HG03432 (cell line): ENCODE measurements at regions not wholly inside any gene's neighbourhood (a gene's known extent, or its start where the extent isn't known, plus 50 kb on each side); places are given as distances from the start of the nearest gene placed in this dataset.
"Not testable (repeated sequence)": the region's sequence is repeated elsewhere in the genome, so short reads cannot be mapped to it uniquely, and the experiment has no call there.

Experiments
- ATAC-seq: cut with Tn5 transposase; IDR thresholded peaks from one replicate; pipeline ENCODE4 v1.9.1; 2021; ENCODE audit warnings: mild to moderate bottlenecking, moderate library complexity; ENCODE audit not compliant: unreplicated experiment

- no peak for ATAC-seq
Measured at GRCh38 chr13:44756276-44756810, 180.2 kb upstream of the TSC22D1 start.

DNA sequence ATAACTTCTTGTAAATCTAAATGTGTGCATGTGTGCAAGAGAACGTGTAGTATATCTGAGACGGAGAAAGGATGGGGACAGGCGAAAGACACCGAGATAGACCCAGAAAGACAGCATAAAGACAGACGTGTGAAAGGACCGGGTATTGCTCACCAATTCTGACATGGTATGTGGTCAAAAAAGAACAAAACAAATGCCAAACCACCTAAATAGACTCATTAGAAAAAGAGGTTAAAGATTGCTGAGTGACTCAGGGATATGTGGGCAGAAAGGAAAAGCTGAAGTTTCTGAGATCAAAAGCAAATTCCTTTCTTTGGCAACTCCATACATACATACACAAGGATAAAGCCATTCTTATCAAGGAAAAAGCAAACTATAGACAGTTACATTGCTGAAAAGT, 179.7 kb upstream of the TSC22D1 start:
- no peak for ATAC-seq

- no peak for ATAC-seq
Measured at GRCh38 chr13:44752164-44752563, 176.0 kb upstream of the TSC22D1 start.

GRCh38 chr13:44750630-44751029, 174.5 kb upstream of the TSC22D1 start:
- no peak for ATAC-seq

GRCh38 chr13:44749906-44750305, 173.8 kb upstream of the TSC22D1 start:
- ATAC-seq, result no peak

DNA sequence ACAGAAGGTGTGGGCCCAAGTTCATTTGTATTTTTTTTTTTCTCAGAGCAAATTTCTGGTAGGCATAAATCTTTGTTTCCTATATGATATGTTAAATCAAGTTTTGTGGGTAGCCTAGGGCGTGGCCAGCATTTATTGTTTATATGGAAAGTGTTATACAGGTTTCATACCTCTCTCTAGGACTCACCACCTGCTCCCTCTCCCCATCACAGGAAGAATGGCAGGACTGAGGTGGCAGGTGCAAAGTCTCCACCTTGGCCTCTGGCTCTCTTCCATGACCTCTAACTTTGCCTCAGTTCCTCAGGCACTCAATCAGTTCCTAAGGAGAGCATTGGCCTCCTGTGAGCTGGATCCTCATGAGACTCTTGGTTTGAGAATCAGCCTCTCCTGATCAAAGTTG, 172.3 kb upstream of the TSC22D1 start:
- ATAC-seq, result no peak

GRCh38 chr13:44747179-44747578, 171.0 kb upstream of the TSC22D1 start:
- no peak for ATAC-seq

GRCh38 chr13:44746690-44747089, 170.6 kb upstream of the TSC22D1 start:
- ATAC-seq, result no peak

DNA sequence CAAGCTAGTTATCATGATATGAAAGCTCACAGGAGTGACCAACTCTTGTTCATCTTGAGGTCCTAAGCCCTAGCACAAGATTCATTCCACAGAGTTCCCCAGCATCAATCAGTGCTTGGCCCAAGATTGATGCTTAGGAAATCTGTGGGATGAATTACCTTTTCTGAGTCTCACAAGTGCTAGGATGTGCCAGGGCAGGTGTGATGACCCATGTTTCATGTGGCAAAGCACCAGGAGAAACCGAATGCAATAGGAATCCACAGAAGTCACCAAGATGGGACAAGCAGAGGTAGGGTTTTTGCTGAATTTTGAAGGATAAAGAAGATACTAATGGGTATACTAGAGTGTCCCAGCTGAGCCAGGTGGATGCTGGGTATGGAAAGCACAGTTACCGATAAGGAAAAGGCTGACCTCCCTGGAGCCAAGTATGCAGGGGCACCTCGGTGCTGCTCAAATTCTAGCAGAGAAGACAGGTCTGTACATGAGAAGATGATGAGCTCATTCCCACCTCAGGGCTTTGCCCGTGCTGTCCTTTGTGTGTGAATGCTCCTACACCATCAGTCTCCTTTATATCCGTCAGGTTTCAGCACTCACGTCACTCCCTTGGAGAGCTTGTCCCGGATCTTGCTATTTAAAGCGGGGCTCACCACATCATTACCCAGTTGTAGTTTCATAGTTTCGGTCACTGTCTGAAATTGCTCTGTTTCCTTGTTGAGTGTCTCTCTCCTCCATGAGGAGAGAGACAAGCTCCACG, 168.9 kb upstream of the TSC22D1 start:
- ATAC-seq, result no peak

DNA sequence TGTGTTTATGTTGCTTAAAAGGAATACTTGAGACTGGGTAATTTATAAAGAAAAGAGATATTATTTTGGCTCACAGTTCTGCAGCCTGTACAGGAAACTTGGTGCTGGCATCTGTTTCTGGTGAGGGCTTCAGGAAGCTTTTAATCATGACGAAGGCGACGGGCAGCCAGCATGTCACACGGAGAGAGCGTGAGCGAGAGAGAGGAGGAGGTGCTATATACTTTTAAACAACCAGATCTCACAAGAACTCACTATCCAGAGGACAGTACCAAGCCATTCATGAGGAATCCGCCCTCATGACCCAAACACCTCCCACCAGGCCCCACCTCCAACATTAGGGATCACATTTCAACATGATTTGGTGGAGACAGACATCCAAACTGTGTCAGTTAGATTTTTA, 163.4 kb upstream of the TSC22D1 start:
- ATAC-seq, result no peak

- ATAC-seq, result no peak
Measured at GRCh38 chr13:44739120-44739519, 163.0 kb upstream of the TSC22D1 start.

DNA sequence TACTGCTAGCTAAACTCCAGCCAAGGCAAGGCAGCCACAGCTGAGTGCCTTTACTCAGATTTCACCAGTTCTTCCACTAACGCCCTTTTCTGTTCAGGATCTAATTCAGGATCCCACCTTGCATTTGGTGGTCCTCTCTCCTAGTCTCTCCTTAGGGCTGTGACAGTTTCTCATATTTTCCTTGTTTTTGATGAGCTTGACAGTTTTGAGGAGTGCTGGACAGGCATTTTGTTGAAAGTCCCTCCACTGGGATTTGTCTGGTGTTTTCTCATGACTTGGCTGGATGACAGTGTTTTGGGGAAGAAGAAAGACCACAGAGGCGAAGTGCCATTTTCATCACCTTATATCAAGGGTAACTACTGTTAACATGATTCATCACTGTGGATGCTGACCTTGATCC, 162.3 kb upstream of the TSC22D1 start:
- no peak for ATAC-seq

DNA sequence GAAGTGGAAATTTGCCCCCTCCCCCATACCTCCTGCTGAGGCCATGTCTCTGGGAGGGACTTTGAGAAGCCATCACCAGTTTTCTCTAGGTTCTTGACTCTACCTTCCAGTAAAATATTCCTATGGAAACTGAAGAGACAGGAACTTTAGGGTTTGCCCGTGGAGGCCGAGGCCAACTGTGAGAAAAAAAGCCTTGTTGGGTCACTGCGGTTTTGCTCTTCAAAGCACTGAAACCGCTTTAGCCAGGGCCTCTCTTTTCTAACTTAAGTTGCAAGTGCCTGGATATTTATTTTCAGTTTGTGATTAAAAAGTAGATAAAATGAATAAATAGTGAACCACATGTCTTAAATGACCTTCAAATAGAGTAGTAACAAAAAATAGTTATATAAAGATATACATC, 159.7 kb upstream of the TSC22D1 start:
- ATAC-seq, result no peak

DNA sequence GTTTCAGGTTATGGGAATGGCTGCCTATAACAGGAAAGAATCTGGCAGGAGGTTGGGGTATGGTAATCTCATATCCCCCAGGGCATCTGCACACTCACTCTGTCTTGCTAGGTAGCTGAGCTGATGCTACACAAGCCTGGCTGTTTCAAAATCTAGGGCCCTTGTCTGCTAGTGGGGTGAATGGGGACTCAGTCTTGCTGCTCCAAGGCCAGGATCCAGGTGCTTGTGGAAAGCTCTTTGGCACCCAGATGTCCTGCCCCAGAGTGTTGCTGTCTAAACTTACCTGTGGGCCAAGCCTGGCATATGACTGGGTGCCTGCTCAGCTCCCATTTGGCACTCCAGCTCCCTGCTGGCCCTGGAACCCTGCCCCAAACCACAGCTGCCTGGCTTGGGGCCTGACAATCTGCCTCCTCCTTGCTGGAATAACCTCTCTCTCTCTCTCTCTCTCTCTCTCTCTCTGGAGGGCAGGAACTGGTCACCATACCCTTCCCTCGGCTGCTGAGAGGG, 158.1 kb upstream of the TSC22D1 start:
- no peak for ATAC-seq

- ATAC-seq, result no peak
Measured at GRCh38 chr13:44732503-44733098, 156.5 kb upstream of the TSC22D1 start.

DNA sequence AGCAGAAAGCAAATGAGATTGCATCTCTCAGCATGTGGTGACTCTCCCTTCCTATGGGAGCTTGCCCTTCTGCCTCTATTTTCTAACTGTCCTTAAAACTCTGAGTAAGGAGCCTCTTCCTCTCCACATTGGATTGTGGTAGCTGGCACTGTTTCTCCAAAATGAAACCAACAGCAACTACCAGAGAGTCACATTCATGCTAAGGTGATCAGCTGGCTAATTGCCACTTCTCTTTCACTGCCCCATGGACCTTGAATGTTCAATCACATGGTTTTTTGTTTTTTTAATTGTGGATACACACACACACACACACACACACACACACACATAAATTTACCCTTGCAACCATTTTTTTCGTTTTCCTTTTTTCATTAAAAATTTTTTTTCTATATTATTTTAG, 154.7 kb upstream of the TSC22D1 start:
- no peak for ATAC-seq

DNA sequence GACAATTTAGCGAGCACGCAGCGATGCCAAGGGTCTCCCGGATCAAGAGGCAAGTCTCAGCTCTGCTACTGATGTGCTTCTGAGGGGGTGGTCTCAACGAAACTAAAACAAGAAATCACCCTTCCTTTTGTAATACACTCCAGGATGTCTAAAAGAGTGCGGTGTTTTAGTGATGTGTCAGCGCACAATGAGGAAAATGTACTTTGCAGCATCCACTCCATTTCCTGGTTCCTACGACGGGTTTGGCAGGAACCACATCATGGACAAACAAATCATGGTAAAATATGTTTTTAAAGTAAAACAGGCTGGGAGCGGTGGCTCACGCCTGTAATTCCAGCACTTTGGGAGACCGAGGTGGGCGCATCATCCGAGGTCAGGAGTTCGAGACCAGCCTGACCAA, 154.0 kb upstream of the TSC22D1 start:
- ATAC-seq, result no peak

GRCh38 chr13:44727591-44727990, 151.5 kb upstream of the TSC22D1 start:
- ATAC-seq, result not testable (repeated sequence)

GRCh38 chr13:44726778-44727177, 150.6 kb upstream of the TSC22D1 start:
- no peak for ATAC-seq

GRCh38 chr13:44726214-44726613, 150.1 kb upstream of the TSC22D1 start:
- ATAC-seq, result no peak

DNA sequence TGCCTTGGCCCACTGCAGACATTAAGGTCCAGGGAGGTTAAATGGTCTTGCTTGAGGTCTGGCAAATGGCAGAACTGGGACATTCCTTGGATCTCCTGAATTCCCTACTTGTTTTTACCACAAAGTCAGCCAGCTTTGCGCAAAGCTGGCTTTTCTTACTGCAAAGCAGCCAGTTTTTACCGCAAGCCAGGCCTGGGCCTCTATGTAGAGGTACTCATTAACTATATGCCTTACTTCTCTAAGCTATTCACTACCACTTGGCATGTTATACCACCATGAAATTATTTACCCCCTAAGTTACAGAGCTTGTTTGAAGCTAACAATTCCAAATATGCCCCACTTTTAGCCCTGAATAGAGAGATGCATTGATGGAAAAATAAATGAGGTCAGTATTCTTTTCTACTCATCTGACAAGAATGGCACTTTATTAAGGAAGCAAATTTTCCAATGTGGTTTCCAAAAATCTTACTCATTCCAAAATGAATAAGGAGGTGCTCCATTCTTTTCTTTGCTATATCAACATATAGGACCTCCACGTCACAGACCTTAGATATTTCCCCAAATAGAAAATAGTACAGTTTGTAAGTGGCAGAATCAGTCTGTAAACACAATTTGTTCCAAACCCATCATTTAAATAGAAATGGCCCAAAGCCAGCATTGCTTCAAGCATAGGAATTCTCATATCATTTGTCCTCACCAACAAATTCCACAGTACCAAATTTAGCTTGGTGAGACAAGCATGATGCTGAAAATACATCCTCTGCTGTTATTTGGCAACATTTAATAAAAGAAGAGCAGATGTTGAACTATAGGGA, 143.9 kb upstream of the TSC22D1 start:
- no peak for ATAC-seq
